Vagina (tissue), 2 donors: ENCODE measurements at regions not wholly inside any gene's neighbourhood (a gene's known extent, or its start where the extent isn't known, plus 50 kb on each side); places are given as distances from the start of the nearest gene placed in this dataset.

ENCODE experiments used
- CTCF ChIP-seq, 3 experiments: fragments of 450-650 bp in 2 of 3; fragments of 200-600 bp in 1 of 3; sonication (generic) in 1 of 3; IDR thresholded peaks; one replicate each; pipeline ENCODE4 v1.5.1; 2017 to 2019; ENCODE audit warnings: antibody characterized with exemption in 3 of 3, mild to moderate bottlenecking in 2 of 3, moderate library complexity in 2 of 3
- POLR2A ChIP-seq, 2 donors: fragments of 450-650 bp; IDR thresholded peaks; one replicate each; pipeline ENCODE4 v1.6.1; 2017; ENCODE audit warnings: antibody characterized with exemption in 2 of 2, mild to moderate bottlenecking in 2 of 2, moderate library complexity in 2 of 2

GRCh38 chr2:226445216-226445861 lies 354.3 kb downstream of the IRS1 start:
- TF ChIP-seq POLR2A (IDR thresholded peaks at IDR 0.05) (no peak), CTCF (IDR thresholded peaks at IDR 0.05) (no peak)
